ENCODE measurements at regions not wholly inside any gene's neighbourhood (a gene's known extent, or its start where the extent isn't known, plus 50 kb on each side); places are given as distances from the start of the nearest gene placed in this dataset.

GRCh38 chr6:14772188-14772587, 473.7 kb upstream of the JARID2 start:
- ChIA-PET POLR2A (no interaction called here), CTCF (no interaction called here)
- H3K36me3 Mint-ChIP-seq: peaks cover 17% of the 10 kb centered on the region
- no peak for DNase-seq (ENCODE audit: low spot score)
- H3K27me3 Mint-ChIP-seq (ENCODE audit: low read depth): no peaks in the 10 kb centered on the region; the same call in 1 of the 2 replicates
- H3K27ac Mint-ChIP-seq: peak overlapping the region; percentile 10
- ATAC-seq: peak; percentile 44
- H3K4me3 Mint-ChIP-seq: no peak overlapping the region
- TF ChIP-seq TP53 (CRISPR knock-in tag; IDR thresholded peaks at IDR 0.05): no peak
- peaks cover 19% of the 10 kb centered on the region for H3K9me3 Mint-ChIP-seq
- H3K4me1 Mint-ChIP-seq: peaks cover 39% of the 10 kb centered on the region

DNA sequence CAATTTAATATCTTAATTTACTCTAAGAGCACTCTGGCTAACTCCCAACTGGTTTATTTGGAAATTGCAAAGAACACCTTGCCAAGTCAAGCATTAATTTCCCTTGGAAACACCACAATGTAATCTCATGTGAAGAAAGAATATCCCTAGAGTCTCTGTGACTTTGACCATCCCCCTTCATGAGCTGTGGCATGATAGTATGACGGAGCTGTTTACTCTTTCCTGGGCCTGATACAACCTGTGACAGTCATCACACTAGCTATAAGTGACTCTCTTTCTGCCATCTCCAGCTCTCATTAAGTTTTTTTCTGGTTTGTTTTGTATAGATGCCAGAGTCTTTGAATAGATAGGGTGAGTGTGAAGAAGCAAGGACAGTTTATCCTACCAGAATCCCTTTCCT, 470.3 kb upstream of the JARID2 start:
- peaks cover 8% of the 10 kb centered on the region for H3K9me3 Mint-ChIP-seq
- H3K27ac Mint-ChIP-seq: no peak overlapping the region; the same call in 1 of the 2 replicates
- TF ChIP-seq, protein P1, sequence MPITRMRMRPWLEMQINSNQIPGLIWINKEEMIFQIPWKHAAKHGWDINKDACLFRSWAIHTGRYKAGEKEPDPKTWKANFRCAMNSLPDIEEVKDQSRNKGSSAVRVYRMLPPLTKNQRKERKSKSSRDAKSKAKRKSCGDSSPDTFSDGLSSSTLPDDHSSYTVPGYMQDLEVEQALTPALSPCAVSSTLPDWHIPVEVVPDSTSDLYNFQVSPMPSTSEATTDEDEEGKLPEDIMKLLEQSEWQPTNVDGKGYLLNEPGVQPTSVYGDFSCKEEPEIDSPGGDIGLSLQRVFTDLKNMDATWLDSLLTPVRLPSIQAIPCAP (CRISPR knock-in tag; IDR thresholded peaks at IDR 0.05): no peak
- TF ChIP-seq HMGXB4 (CRISPR knock-in tag; IDR thresholded peaks at IDR 0.05) (no peak), ZNF671 (CRISPR knock-in tag; IDR thresholded peaks at IDR 0.05) (no peak), NR1H2 (CRISPR knock-in tag; IDR thresholded peaks at IDR 0.05) (no peak), MYBL2 (CRISPR knock-in tag; IDR thresholded peaks at IDR 0.05) (no peak), OVOL2 (CRISPR knock-in tag; IDR thresholded peaks at IDR 0.05; ENCODE audit: borderline replicate concordance) (no peak), NR2C2 (CRISPR knock-in tag; IDR thresholded peaks at IDR 0.05) (no peak), FOXJ3 (CRISPR knock-in tag; IDR thresholded peaks at IDR 0.05; ENCODE audit: borderline replicate concordance) (no peak), ZNF396 (CRISPR knock-in tag; IDR thresholded peaks at IDR 0.05; ENCODE audit: borderline replicate concordance) (no peak), EMX1 (CRISPR knock-in tag; IDR thresholded peaks at IDR 0.05) (no peak), TP53 (CRISPR knock-in tag; IDR thresholded peaks at IDR 0.05) (no peak)
- TF ChIP-seq, protein P2, sequence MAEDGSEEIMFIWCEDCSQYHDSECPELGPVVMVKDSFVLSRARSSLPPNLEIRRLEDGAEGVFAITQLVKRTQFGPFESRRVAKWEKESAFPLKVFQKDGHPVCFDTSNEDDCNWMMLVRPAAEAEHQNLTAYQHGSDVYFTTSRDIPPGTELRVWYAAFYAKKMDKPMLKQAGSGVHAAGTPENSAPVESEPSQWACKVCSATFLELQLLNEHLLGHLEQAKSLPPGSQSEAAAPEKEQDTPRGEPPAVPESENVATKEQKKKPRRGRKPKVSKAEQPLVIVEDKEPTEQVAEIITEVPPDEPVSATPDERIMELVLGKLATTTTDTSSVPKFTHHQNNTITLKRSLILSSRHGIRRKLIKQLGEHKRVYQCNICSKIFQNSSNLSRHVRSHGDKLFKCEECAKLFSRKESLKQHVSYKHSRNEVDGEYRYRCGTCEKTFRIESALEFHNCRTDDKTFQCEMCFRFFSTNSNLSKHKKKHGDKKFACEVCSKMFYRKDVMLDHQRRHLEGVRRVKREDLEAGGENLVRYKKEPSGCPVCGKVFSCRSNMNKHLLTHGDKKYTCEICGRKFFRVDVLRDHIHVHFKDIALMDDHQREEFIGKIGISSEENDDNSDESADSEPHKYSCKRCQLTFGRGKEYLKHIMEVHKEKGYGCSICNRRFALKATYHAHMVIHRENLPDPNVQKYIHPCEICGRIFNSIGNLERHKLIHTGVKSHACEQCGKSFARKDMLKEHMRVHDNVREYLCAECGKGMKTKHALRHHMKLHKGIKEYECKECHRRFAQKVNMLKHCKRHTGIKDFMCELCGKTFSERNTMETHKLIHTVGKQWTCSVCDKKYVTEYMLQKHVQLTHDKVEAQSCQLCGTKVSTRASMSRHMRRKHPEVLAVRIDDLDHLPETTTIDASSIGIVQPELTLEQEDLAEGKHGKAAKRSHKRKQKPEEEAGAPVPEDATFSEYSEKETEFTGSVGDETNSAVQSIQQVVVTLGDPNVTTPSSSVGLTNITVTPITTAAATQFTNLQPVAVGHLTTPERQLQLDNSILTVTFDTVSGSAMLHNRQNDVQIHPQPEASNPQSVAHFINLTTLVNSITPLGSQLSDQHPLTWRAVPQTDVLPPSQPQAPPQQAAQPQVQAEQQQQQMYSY (CRISPR knock-in tag; IDR thresholded peaks at IDR 0.05): no peak
- TF ChIP-seq, protein P3, sequence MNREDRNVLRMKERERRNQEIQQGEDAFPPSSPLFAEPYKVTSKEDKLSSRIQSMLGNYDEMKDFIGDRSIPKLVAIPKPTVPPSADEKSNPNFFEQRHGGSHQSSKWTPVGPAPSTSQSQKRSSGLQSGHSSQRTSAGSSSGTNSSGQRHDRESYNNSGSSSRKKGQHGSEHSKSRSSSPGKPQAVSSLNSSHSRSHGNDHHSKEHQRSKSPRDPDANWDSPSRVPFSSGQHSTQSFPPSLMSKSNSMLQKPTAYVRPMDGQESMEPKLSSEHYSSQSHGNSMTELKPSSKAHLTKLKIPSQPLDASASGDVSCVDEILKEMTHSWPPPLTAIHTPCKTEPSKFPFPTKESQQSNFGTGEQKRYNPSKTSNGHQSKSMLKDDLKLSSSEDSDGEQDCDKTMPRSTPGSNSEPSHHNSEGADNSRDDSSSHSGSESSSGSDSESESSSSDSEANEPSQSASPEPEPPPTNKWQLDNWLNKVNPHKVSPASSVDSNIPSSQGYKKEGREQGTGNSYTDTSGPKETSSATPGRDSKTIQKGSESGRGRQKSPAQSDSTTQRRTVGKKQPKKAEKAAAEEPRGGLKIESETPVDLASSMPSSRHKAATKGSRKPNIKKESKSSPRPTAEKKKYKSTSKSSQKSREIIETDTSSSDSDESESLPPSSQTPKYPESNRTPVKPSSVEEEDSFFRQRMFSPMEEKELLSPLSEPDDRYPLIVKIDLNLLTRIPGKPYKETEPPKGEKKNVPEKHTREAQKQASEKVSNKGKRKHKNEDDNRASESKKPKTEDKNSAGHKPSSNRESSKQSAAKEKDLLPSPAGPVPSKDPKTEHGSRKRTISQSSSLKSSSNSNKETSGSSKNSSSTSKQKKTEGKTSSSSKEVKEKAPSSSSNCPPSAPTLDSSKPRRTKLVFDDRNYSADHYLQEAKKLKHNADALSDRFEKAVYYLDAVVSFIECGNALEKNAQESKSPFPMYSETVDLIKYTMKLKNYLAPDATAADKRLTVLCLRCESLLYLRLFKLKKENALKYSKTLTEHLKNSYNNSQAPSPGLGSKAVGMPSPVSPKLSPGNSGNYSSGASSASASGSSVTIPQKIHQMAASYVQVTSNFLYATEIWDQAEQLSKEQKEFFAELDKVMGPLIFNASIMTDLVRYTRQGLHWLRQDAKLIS (CRISPR knock-in tag; IDR thresholded peaks at IDR 0.05; ENCODE audit: borderline replicate concordance): no peak
- DNase-seq (ENCODE audit: low spot score) (no peak), ATAC-seq (no peak)
- peaks cover 55% of the 10 kb centered on the region for H3K4me1 Mint-ChIP-seq
- ChIA-PET CTCF (interaction anchor here (0.5 kb wide), 1 partner anchor 252 kb away, joined by 5 read pairs; no protein-coding TSS in a partner anchor), POLR2A (no interaction called here)
- peaks cover 13% of the 10 kb centered on the region for H3K36me3 Mint-ChIP-seq
- no peaks in the 10 kb centered on the region; the same call in 1 of the 2 replicates for H3K27me3 Mint-ChIP-seq (ENCODE audit: low read depth)
- no peak overlapping the region for H3K4me3 Mint-ChIP-seq
